GM12878 (cell line): ENCODE measurements at regions not wholly inside any gene's neighbourhood (a gene's known extent, or its start where the extent isn't known, plus 50 kb on each side); places are given as distances from the start of the nearest gene placed in this dataset.

ENCODE experiments used
- ATAC-seq: fragments of 200-7000 bp; cut with Tn5 transposase; 3 replicates; pipeline ENCODE4 v1.9.1; 2020; ENCODE audit warnings: mild to moderate bottlenecking, moderate library complexity
- BruUV-seq: library from RNA; stranded (reverse); fragments of 400-500 nt; replicated peaks from 2 replicates; lab custom pipeline; 2021; lab: Mats Ljungman, UMichigan
- CTCF ChIA-PET: fragments of 300-600 bp; sonication (Branson Sonifier 250); formaldehyde crosslinking; extraction: SDS; loops from one replicate; lab custom pipeline; 2021; ENCODE audit warnings: inconsistent platforms; lab: Yijun Ruan, JAX
- POLR2A ChIA-PET: fragments of 350-600 bp; formaldehyde crosslinking; extraction: SDS; loops from one replicate; lab custom pipeline; 2021; ENCODE audit warnings: inconsistent platforms; lab: Charles Lee
- RAD21 ChIA-PET: fragments of 300-600 bp; sonication (Branson Sonifier 250); formaldehyde crosslinking; loops from one replicate; lab custom pipeline; 2023; ENCODE audit warnings: antibody characterized with exemption; ENCODE audit not compliant: unreplicated experiment; lab: Charles Lee
- SMC1A ChIA-PET: fragments of 300-600 bp; sonication (Branson Sonifier 250); formaldehyde crosslinking; loops from one replicate; lab custom pipeline; 2023; ENCODE audit not compliant: unreplicated experiment, uncharacterized antibody; lab: Charles Lee
- DNase-seq: peaks from one replicate; pipeline ENCODE4 v3.0.0-alpha.2; 2011; ENCODE audit warnings: low read depth, low spot score
- FAIRE-seq: peaks from 3 replicates; lab custom pipeline; 2011; peaks lifted over from hg19 to GRCh38; lab: Jason Lieb, UNC
- H2AFZ ChIP-seq: 2 replicates; pipeline ENCODE4 v1.6.0; 2011; ENCODE audit warnings: low read depth, low read length, control low read depth; ENCODE audit not compliant: control insufficient read depth
- H3K27ac ChIP-seq: 2 replicates; pipeline ENCODE4 v1.5.1; 2011; ENCODE audit warnings: control low read depth; ENCODE audit not compliant: control insufficient read depth, insufficient read depth
- H3K27me3 ChIP-seq, 2 experiments: replicated peaks in 1 of 2; 2 replicates each; pipeline versions ENCODE4 v1.6.0 to v1.6.1; 2011; ENCODE audit warnings: low read length in 1 of 2; ENCODE audit not compliant: control insufficient read depth in 2 of 2, insufficient read depth in 2 of 2
- H3K36me3 ChIP-seq, 2 experiments: 2 replicates each; pipeline ENCODE4 v1.5.1; 2011; ENCODE audit warnings: low read length in 1 of 2; ENCODE audit not compliant: control insufficient read depth in 2 of 2, insufficient read depth in 2 of 2
- H3K4me1 ChIP-seq: 2 replicates; pipeline ENCODE4 v1.6.1; 2011; ENCODE audit warnings: mild to moderate bottlenecking, low read length, moderate library complexity, mixed read lengths; ENCODE audit not compliant: control insufficient read depth, insufficient read depth
- H3K4me2 ChIP-seq: 2 replicates; pipeline ENCODE4 v1.6.0; 2011; ENCODE audit warnings: control low read depth; ENCODE audit not compliant: control insufficient read depth, insufficient read depth
- H3K4me3 ChIP-seq: fragments of 200-600 bp; sonication (generic); 2 replicates; pipeline ENCODE4 v1.5.1; 2016
- H3K79me2 ChIP-seq: 2 replicates; pipeline ENCODE4 v1.6.0; 2011; ENCODE audit warnings: low read length; ENCODE audit not compliant: control insufficient read depth, insufficient read depth
- H3K9ac ChIP-seq: 2 replicates; pipeline ENCODE4 v1.8.0; 2011; ENCODE audit warnings: low read length, control low read depth, mixed read lengths; ENCODE audit not compliant: control insufficient read depth, insufficient read depth
- H3K9me3 ChIP-seq: replicated peaks from 3 replicates; pipeline ENCODE4 v1.5.1; 2011; ENCODE audit warnings: mild to moderate bottlenecking, low read length; ENCODE audit not compliant: control insufficient read depth, insufficient read depth
- H4K20me1 ChIP-seq: 2 replicates; pipeline ENCODE4 v1.6.0; 2011; ENCODE audit not compliant: control insufficient read depth, insufficient read depth
- CHD4 ChIP-seq: fragments of 200-600 bp; sonication (generic); IDR thresholded peaks from 2 replicates; pipeline ENCODE4 v1.6.1; 2016; ENCODE audit warnings: mild to moderate bottlenecking
- CREM ChIP-seq: IDR thresholded peaks from 2 replicates; pipeline ENCODE4 v1.6.1; 2014; ENCODE audit warnings: antibody characterized with exemption, low read depth
- EGR1 ChIP-seq, 2 experiments: IDR thresholded peaks; 1 replicate in 1 of 2; 2 replicates in 1 of 2; pipeline ENCODE4 v1.6.1; 2011 to 2012; ENCODE audit warnings: low read depth in 2 of 2, low read length in 2 of 2, borderline replicate concordance in 1 of 2, mild to moderate bottlenecking in 1 of 2, moderate library complexity in 1 of 2
- EP300 ChIP-seq, 2 experiments: fragments of 150-350 bp in 1 of 2; IDR thresholded peaks; 2 replicates each; pipeline ENCODE4 v1.6.1; 2011 to 2012; ENCODE audit warnings: low read depth in 2 of 2, low read length in 2 of 2, borderline replicate concordance in 1 of 2, improper control_type of control experiment in 1 of 2, inconsistent platforms in 1 of 2; ENCODE audit not compliant: control insufficient read depth in 1 of 2
- FOS ChIP-seq: IDR thresholded peaks from 3 replicates; pipeline ENCODE4 v1.6.1; 2011; ENCODE audit warnings: borderline replicate concordance; ENCODE audit not compliant: insufficient read length; ENCODE audit errors: extremely low read depth
- GATAD2B ChIP-seq: fragments of 450-650 bp; conservative IDR thresholded peaks from 2 replicates; pipeline ENCODE4 v1.6.1; 2017; ENCODE audit warnings: low read depth, mild to moderate bottlenecking, moderate library complexity
- HCFC1 ChIP-seq: fragments of 150-350 bp; IDR thresholded peaks from 2 replicates; pipeline ENCODE4 v1.6.1; 2014; ENCODE audit warnings: low read length
- IRF4 ChIP-seq: IDR thresholded peaks from 2 replicates; pipeline ENCODE4 v1.6.1; 2011; ENCODE audit warnings: low read depth, low read length
- NFXL1 ChIP-seq: fragments of 450-650 bp; IDR thresholded peaks from 2 replicates; pipeline ENCODE4 v1.6.1; 2017; ENCODE audit warnings: antibody characterized with exemption, mild to moderate bottlenecking, borderline replicate concordance
- PAX8 ChIP-seq: fragments of 450-650 bp; IDR thresholded peaks from 2 replicates; pipeline ENCODE4 v1.6.1; 2017; ENCODE audit warnings: mild to moderate bottlenecking, moderate library complexity
- POLR2A ChIP-seq: IDR thresholded peaks from 2 replicates; pipeline ENCODE4 v1.6.1; 2011; ENCODE audit warnings: low read depth, mild to moderate bottlenecking, low read length
- RELA ChIP-seq: fragments of 450-650 bp; IDR thresholded peaks from 2 replicates; pipeline ENCODE4 v1.8.0; 2014; ENCODE audit warnings: borderline replicate concordance; ENCODE audit not compliant: partially characterized antibody
- SIX5 ChIP-seq: IDR thresholded peaks from 2 replicates; pipeline ENCODE4 v1.6.1; 2011; ENCODE audit warnings: mild to moderate bottlenecking, low read depth, low read length, moderate library complexity; ENCODE audit not compliant: severe bottlenecking
- SMAD5 ChIP-seq: IDR thresholded peaks from 2 replicates; pipeline ENCODE4 v1.6.1; 2016; ENCODE audit warnings: antibody characterized with exemption, low read depth
- STAT1 ChIP-seq: fragments of 450-650 bp; conservative IDR thresholded peaks from 2 replicates; pipeline ENCODE4 v1.6.1; 2014; ENCODE audit warnings: antibody characterized with exemption, mild to moderate bottlenecking
- TAF1 ChIP-seq: IDR thresholded peaks from 2 replicates; pipeline ENCODE4 v1.6.1; 2011; ENCODE audit warnings: mild to moderate bottlenecking, low read depth, low read length, borderline replicate concordance
- TCF7 ChIP-seq: IDR thresholded peaks from 2 replicates; pipeline ENCODE4 v1.6.1; 2014; ENCODE audit warnings: antibody characterized with exemption, borderline replicate concordance
- WGBS: methylation state at CpG from one replicate; pipeline ENCODE4 v1.1.6; 2016; ENCODE audit warnings: low lambda C conversion rate; ENCODE audit not compliant: insufficient replicate concordance, insufficient coverage; ENCODE audit errors: missing lambda C conversion rate; 5-methylcytosine and 5-hydroxymethylcytosine counted together
- in situ Hi-C: fragments of 300-500 bp; cut with MboI; formaldehyde crosslinking; loops from 9 replicates; pipeline ENCODE4 v1.14.3; 2018; ENCODE audit warnings: mixed read lengths
- intact Hi-C: fragments of 100-400 bp; cut with micrococcal nuclease; formaldehyde crosslinking; loops from one replicate; pipeline ENCODE4 v1.14.2; 2022; ENCODE audit not compliant: unreplicated experiment

DNA sequence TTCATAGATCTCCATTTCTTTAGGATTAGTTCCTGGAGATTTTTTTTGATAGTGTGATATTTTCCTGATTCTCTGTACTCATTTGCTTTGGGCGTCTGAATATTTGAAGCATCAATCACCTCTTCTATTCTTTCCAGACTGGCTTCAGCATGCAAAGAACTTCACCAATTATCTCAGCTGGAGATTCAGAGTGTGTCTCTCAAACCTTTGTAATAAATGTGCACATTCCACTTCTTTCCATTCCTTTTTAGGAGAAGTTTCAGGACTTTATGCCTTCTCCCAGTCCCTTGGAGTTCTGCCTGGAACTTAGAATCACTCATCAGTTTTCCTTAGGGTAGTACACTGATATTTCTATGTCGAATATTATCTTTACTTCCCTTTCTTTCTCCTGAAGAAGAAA is 334.8 kb downstream of the TEX13C start:
- no peak overlapping the region for H3K4me3 ChIP-seq
- in situ Hi-C loops, result no loop called here
- intact Hi-C loops, result no loop called here
- H3K4me2 ChIP-seq, result no peak overlapping the region
- no peak for TF ChIP-seq SMAD5
- no peak for TF ChIP-seq FOS
- no peak for TF ChIP-seq TCF7
- no peak for TF ChIP-seq TAF1
- no peak for TF ChIP-seq CHD4
- no peak for TF ChIP-seq EP300 (IDR thresholded peaks at IDR 0.05; ENCODE audit: borderline replicate concordance in 1 of 2, control insufficient read depth in 1 of 2, low read depth in 2 of 2, low read length in 2 of 2)
- no peak for TF ChIP-seq GATAD2B
- TF ChIP-seq STAT1, result no peak
- no peak for TF ChIP-seq PAX8
- TF ChIP-seq RELA, result no peak
- TF ChIP-seq SIX5, result no peak
- TF ChIP-seq EGR1 (IDR thresholded peaks at IDR 0.05; ENCODE audit: borderline replicate concordance in 1 of 2, low read depth in 2 of 2, low read length in 2 of 2), result no peak
- no peak for TF ChIP-seq POLR2A
- no peak for TF ChIP-seq IRF4
- no peak for TF ChIP-seq NFXL1
- TF ChIP-seq CREM, result no peak
- no peak for TF ChIP-seq HCFC1
- 2% methylated on average over 2 of the region's 2 CpGs for WGBS
- no peaks in the 10 kb centered on the region for H3K4me1 ChIP-seq
- H4K20me1 ChIP-seq, result no peaks in the 10 kb centered on the region
- ChIA-PET CTCF (no interaction called here), SMC1A (no interaction called here), POLR2A (no interaction called here), RAD21 (no interaction called here)
- H3K9ac ChIP-seq, result no peak overlapping the region
- no peak for DNase-seq
- ATAC-seq, result no peak
- FAIRE-seq, result no peak
- no peak overlapping the region for H2AFZ ChIP-seq
- no peaks in the 10 kb centered on the region for H3K27me3 ChIP-seq
- H3K9me3 ChIP-seq, result no peaks in the 10 kb centered on the region
- H3K36me3 ChIP-seq, result no peaks in the 10 kb centered on the region
- no TSS peak for BruUV-seq
- no peaks in the 10 kb centered on the region for H3K79me2 ChIP-seq
- no peak overlapping the region for H3K27ac ChIP-seq
